Fibroblast of villous mesenchyme (primary cell): ENCODE measurements at regions not wholly inside any gene's neighbourhood (a gene's known extent, or its start where the extent isn't known, plus 50 kb on each side); places are given as distances from the start of the nearest gene placed in this dataset.

Experiments used
- DNase-seq: peaks from one replicate; pipeline ENCODE4 v3.0.0-alpha.2; 2010; ENCODE audit warnings: low read depth
- H3K4me3 ChIP-seq: 2 replicates; pipeline ENCODE4 v1.5.1; 2011; ENCODE audit warnings: low read depth, mild to moderate bottlenecking, low read length
- CTCF ChIP-seq: IDR thresholded peaks from 2 replicates; pipeline ENCODE4 v1.5.1; 2012; ENCODE audit warnings: low read depth, mild to moderate bottlenecking, low read length; ENCODE audit not compliant: insufficient read depth

DNA sequence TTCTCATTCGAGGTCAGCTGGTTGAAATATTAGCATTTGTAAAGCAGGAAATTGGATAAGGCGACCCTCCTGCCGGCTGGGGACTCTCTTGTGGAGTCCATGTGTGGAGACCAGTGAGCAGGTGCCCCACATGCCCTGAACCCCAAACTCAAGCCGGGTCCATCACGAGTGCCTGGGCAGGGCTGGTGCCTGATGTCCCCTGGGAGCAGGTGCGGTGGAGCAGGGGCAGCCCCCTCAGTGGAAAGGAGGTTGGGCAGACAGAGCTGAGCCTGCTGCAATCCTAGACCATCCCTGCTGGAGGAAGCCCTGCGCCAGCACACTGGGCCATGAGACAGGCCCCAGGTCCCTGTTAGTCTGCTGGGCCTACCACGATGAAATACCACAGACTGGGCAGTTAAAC, 395.6 kb downstream of the NPHP4 start:
- TF ChIP-seq CTCF = no peak
- no peak overlapping the region for H3K4me3 ChIP-seq
- DNase-seq = no peak

DNA sequence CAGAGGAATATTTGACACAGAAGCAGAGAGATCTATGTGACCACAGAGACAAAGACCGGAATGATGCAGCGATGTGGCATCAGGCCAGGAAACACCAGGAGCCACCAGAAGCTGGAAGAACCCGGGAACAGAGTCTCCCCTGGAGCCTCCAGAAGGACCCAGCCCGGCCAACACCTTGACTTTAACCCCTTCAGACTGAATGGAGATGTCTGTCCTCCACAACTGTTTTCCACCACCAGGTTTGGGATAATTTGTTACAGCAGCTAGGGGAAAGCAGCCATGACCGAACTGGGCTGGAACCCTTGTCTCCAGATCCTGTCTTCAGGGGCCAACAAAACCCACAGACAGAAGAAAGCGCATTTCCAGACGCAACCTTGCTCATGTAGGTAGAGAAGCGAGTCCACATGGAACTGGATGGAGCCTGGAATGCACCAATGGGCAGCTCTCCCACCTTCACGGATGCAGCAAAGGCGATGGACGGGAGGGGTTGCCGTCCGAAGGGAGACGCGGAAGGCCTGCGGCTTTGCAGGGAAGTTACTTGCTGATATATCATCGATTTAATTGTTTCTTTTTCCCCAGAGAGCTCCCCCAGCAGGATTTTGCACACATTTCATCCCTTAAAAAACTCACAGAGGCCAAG, 396.6 kb downstream of the NPHP4 start:
- DNase-seq = no peak
- H3K4me3 ChIP-seq = no peak overlapping the region
- no peak for TF ChIP-seq CTCF

- no peak overlapping the region for H3K4me3 ChIP-seq
- no peak for TF ChIP-seq CTCF
- DNase-seq = no peak
These were observed 397.9 kb downstream of the NPHP4 start for GRCh38 chr1:5594056-5594956.

DNA sequence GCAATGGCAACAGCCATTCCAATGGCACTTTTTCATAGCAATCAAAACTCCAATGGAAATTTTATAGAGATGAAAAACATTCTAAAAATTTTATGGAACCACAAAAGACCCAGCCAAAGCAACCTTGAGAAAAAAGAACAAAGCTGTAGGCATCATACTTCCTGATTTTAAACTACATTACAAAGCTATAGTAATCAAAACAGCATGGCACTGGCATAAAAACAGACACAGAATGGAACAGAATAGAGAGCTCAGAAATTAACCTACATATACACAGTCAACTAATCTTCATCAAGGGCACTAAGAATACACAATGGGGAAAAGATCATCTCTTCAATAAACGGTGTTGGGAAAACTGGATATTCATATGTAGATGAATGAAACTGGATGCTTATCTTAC, 401.5 kb downstream of the NPHP4 start:
- TF ChIP-seq CTCF = no peak
- no peak for DNase-seq
- H3K4me3 ChIP-seq = no peak overlapping the region

- H3K4me3 ChIP-seq = no peak overlapping the region
- DNase-seq = no peak
- TF ChIP-seq CTCF = no peak
These were observed 405.6 kb downstream of the NPHP4 start for GRCh38 chr1:5586629-5587028.

DNA sequence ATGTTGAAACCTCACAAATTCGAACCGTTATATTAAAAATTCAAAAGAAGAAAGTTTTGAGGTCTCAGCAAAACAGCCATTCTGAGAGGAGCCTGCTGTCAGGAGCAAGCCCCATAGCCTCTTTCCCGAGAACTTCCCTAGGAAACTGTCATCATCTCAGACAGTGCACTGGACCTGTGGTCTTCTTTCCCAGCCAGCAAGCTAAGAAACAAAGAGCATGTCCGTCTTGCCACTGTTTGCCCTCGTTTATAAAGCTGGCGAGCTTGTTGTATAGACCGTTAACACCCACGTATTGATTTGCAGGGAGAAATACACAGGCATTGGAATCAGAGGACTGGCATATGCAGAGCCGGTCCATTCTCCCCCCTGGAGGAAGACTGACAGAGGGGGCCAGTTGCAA, 407.0 kb downstream of the NPHP4 start:
- no peak for DNase-seq
- no peak overlapping the region for H3K4me3 ChIP-seq
- TF ChIP-seq CTCF = no peak
